NB4 (cell line): ENCODE measurements at regions not wholly inside any gene's neighbourhood (a gene's known extent, or its start where the extent isn't known, plus 50 kb on each side); places are given as distances from the start of the nearest gene placed in this dataset.

Experiments
- POLR2A ChIP-seq: IDR thresholded peaks from 2 replicates; pipeline ENCODE4 v1.6.1; 2011; ENCODE audit warnings: mild to moderate bottlenecking; ENCODE audit not compliant: insufficient read length; ENCODE audit errors: extremely low read depth
- TF ChIP-seq, protein P1 (sequence below): IDR thresholded peaks from one replicate; pipeline ENCODE4 v1.5.1; 2012; ENCODE audit warnings: low read depth, low read length

GRCh38 chr18:54684784-54685183, 93.7 kb downstream of the DYNAP start:
- TF ChIP-seq, protein P1, sequence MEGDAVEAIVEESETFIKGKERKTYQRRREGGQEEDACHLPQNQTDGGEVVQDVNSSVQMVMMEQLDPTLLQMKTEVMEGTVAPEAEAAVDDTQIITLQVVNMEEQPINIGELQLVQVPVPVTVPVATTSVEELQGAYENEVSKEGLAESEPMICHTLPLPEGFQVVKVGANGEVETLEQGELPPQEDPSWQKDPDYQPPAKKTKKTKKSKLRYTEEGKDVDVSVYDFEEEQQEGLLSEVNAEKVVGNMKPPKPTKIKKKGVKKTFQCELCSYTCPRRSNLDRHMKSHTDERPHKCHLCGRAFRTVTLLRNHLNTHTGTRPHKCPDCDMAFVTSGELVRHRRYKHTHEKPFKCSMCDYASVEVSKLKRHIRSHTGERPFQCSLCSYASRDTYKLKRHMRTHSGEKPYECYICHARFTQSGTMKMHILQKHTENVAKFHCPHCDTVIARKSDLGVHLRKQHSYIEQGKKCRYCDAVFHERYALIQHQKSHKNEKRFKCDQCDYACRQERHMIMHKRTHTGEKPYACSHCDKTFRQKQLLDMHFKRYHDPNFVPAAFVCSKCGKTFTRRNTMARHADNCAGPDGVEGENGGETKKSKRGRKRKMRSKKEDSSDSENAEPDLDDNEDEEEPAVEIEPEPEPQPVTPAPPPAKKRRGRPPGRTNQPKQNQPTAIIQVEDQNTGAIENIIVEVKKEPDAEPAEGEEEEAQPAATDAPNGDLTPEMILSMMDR, result no peak
- no peak for TF ChIP-seq POLR2A
